OCI-LY1 (cell line): ENCODE measurements at regions not wholly inside any gene's neighbourhood (a gene's known extent, or its start where the extent isn't known, plus 50 kb on each side); places are given as distances from the start of the nearest gene placed in this dataset.
"Not testable (repeated sequence)": the region's sequence is repeated elsewhere in the genome, so short reads cannot be mapped to it uniquely, and the experiment has no call there.

Source experiments
- CTCF ChIP-seq: fragments of 200-600 bp; sonication (generic), shearing (Covaris generic); IDR thresholded peaks from 2 replicates; pipeline ENCODE4 v1.5.1; 2017; ENCODE audit warnings: mild to moderate bottlenecking, antibody characterized with exemption, low read length, moderate library complexity, mixed read lengths
- EZH2 ChIP-seq: fragments of 200-600 bp; sonication (generic), shearing (Covaris generic); IDR thresholded peaks from 2 replicates; pipeline ENCODE4 v1.8.0; 2017; ENCODE audit warnings: borderline replicate concordance, mixed run types, mild to moderate bottlenecking, antibody characterized with exemption, low read length, moderate library complexity, mixed read lengths

GRCh38 chrX:557601-558000 is 73.0 kb upstream of the SHOX start:
- not testable (repeated sequence) for TF ChIP-seq CTCF, EZH2
